GM12875 (cell line): ENCODE measurements at regions not wholly inside any gene's neighbourhood (a gene's known extent, or its start where the extent isn't known, plus 50 kb on each side); places are given as distances from the start of the nearest gene placed in this dataset.

ENCODE experiments used
- H3K4me3 ChIP-seq: one replicate; pipeline ENCODE4 v1.5.1; 2011; ENCODE audit warnings: low read depth, low read length, control low read depth
- CTCF ChIP-seq: IDR thresholded peaks from 2 replicates; pipeline ENCODE4 v1.5.1; 2011; ENCODE audit warnings: low read depth, mild to moderate bottlenecking, control low read depth, inconsistent platforms, low read length, moderate library complexity, borderline replicate concordance; ENCODE audit not compliant: insufficient read depth

DNA sequence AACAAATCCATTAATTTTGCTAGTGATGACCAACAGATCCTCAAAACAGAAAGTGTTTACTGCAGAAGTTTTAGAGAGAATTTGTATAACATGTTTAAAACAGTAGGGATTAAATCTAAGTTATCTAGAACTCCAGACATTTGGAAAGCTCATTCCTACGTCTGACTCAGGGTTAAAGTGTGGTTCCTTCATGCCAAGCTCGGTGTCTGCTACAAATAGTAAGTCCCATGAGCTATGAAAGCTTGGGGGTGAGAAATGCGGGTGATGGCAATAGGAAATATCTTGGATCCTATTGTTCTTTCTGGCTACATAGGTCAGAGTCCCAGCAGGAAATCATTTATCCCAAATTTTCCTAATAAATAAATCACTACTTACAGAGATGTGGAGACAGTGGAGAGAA, 867.1 kb downstream of the UQCRFS1 start:
- H3K4me3 ChIP-seq, result no peak overlapping the region
- no peak for TF ChIP-seq CTCF

DNA sequence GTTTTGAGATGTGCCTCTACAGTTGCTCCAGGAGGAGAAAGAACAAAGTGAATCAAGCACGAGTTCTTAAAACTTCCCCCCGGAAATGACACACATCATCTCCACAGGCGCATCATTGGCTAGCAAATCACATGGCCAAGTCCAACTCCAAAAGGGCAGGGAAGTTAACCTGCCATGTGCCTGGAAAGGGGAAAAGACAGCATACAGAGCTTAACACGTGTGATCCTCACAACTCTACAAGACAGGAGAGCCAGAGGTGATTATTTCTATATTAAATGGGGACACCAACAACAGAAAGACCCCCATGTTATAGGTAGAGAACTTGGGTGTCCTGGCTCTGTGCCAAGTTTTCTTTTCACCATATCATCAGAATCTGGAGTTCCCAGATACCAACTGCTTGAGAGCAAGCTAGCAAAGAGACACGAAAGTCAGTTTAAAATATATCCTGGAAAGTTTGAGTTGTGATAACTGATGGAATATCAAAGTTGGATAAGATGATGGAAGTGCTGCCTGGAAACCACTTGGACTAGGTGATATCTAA, 871.1 kb downstream of the UQCRFS1 start:
- TF ChIP-seq CTCF, result no peak
- no peak overlapping the region for H3K4me3 ChIP-seq

DNA sequence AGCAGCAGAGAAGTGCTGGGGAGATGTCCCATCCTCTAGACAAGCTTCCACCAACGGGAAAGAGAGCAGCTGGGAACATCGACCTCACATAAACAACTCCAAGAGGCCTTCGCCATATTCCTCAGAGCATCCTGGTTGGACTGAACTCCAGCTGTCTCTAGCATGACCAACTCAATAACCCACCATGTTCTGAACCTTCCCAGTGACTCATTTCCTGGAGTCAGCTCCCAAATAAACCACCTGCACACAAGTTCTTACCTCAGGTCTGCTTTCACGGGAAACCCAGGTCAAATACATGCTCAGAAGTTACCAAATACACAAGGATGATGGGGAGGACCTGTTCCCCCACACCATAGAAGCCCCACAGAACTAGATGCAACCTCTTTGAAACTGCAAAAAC, 878.5 kb downstream of the UQCRFS1 start:
- no peak overlapping the region for H3K4me3 ChIP-seq
- no peak for TF ChIP-seq CTCF

GRCh38 chr19:28333909-28334308, 879.0 kb downstream of the UQCRFS1 start:
- H3K4me3 ChIP-seq, result no peak overlapping the region
- no peak for TF ChIP-seq CTCF

DNA sequence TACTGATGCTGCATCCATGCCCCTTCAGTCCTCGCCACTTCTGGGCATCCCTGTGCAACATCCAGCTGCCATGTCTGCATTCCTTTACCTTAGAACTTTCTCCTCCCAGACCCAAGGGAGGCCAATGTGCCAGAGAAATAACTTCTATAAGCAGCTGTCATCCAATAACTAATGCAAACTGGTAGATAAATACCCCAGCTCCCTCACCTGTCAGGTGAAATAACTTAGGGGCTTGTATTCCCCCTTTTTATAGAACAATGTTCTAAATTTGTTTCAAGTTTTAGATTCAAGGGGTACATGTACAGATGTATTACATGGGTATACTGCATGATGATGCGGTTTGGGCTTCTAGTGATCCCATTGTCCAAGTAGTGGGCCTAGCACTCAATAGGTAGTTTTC, 880.1 kb downstream of the UQCRFS1 start:
- H3K4me3 ChIP-seq, result no peak overlapping the region
- no peak for TF ChIP-seq CTCF

GRCh38 chr19:28332351-28332750, 880.6 kb downstream of the UQCRFS1 start:
- no peak overlapping the region for H3K4me3 ChIP-seq
- TF ChIP-seq CTCF, result no peak

GRCh38 chr19:28331596-28331995, 881.4 kb downstream of the UQCRFS1 start:
- TF ChIP-seq CTCF, result no peak
- H3K4me3 ChIP-seq, result no peak overlapping the region
